Suprapubic skin (tissue), 4 donors: ENCODE measurements at regions not wholly inside any gene's neighbourhood (a gene's known extent, or its start where the extent isn't known, plus 50 kb on each side); places are given as distances from the start of the nearest gene placed in this dataset.

Source experiments
- CTCF ChIP-seq, 2 donors: fragments of 200-600 bp in 1 of 2; fragments of 450-650 bp in 1 of 2; sonication (generic) in 1 of 2; IDR thresholded peaks; one replicate each; pipeline ENCODE4 v1.5.1; 2016 to 2019; ENCODE audit warnings: antibody characterized with exemption in 2 of 2, mild to moderate bottlenecking in 1 of 2, moderate library complexity in 1 of 2
- EP300 ChIP-seq: sonication (generic); formaldehyde crosslinking; IDR thresholded peaks from one replicate; pipeline ENCODE4 v1.6.1; 2017; ENCODE audit warnings: antibody characterized with exemption
- POLR2A ChIP-seq, 2 donors: fragments of 450-650 bp; IDR thresholded peaks; one replicate each; pipeline ENCODE4 v1.6.1; 2017; ENCODE audit warnings: antibody characterized with exemption in 2 of 2, mild to moderate bottlenecking in 2 of 2, moderate library complexity in 2 of 2
- POLR2AphosphoS5 ChIP-seq, 3 donors: sonication (generic); formaldehyde crosslinking; IDR thresholded peaks; one replicate each; pipeline ENCODE4 v1.6.1; 2017; ENCODE audit warnings: antibody characterized with exemption in 3 of 3

GRCh38 chr6:55100686-55101085 lies 73.6 kb upstream of the HCRTR2 start:
- TF ChIP-seq CTCF (IDR thresholded peaks at IDR 0.05) (no peak), POLR2AphosphoS5 (IDR thresholded peaks at IDR 0.05) (no peak), POLR2A (IDR thresholded peaks at IDR 0.05) (no peak), EP300 (no peak)
